Stimulated activated CD4-positive, alpha-beta T cell treated with anti-CD3 and anti-CD28 coated beads, Interleukin-12 subunit alpha, Interleukin-12 subunit beta, amount 100 ng/mL, for 48 hours (primary cell): ENCODE measurements at regions not wholly inside any gene's neighbourhood (a gene's known extent, or its start where the extent isn't known, plus 50 kb on each side); places are given as distances from the start of the nearest gene placed in this dataset.

Experiments
- DNase-seq, 3 donors: peaks; one replicate each; pipeline ENCODE4 v3.0.0-alpha.2; 2020; ENCODE audit warnings: low read depth in 2 of 3, low spot score in 1 of 3

DNA sequence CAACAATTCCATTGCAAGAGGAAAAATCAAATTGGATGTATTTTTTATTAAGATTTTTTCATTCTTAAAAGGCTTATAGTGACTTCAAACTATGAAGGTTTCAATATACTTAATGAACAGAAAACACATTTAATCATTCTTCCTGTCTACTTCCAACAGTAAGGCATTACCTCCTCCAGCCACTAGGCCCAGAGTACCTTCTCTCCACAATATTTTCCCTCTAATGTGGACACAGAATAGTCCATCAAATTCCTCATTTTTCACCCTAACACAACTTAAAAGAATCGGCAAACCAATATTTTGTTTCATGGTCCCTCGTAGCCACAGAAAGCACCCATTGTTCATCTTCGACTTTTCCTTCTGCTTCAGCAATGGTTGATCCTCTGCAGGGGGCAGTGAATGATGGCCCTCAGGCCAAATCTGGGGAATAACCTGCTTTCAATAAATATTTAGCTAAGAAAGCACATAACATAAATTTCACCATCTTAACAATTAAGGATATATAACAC lies 335.4 kb upstream of the ID4 start:
- DNase-seq = no peak

GRCh38 chr6:19502301-19502700 lies 334.9 kb upstream of the ID4 start:
- no peak for DNase-seq

DNA sequence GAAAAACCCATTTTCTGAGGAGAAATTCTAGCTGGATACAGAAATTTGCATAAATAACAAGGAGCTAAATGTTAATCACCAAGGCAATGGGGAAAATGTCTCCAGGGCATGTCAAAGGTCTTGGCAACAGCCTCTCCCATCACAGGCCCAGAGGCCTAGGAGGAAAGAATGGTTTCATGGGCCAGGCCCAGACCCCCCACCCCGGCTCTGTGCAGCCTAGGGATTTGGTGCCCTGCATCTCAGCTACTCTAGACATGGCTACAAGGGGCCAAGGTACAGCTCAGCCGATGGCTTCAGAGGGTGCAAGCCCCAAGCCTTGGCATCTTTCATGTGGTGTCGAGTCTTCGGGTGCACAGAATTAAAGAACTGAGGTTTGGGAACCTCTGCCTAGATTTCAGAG lies 321.2 kb upstream of the ID4 start:
- DNase-seq = no peak

DNA sequence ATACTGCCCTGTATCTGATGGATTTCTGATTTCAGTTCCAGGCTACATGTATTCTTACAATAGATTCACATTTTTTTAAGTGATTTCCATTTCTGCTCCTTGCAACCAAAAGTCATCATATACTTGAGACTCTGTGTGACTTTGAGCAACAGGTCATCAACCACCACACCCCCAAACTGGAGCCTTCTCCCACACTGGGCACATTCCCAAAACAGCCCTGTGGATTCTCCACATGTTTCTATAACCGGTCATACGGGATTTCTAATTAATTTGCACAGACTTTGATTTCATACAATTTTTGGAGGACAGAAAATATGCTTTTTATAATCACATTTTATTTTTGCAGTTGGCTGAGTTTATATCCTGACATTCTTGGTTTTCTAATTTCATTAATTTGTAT lies 317.2 kb upstream of the ID4 start:
- no peak for DNase-seq

- DNase-seq = no peak
Measured at GRCh38 chr6:19524366-19525186, 312.6 kb upstream of the ID4 start.

GRCh38 chr6:19525673-19526072 lies 311.5 kb upstream of the ID4 start:
- no peak for DNase-seq

- no peak for DNase-seq
Measured at GRCh38 chr6:19530188-19530587, 307.0 kb upstream of the ID4 start.

GRCh38 chr6:19535351-19535750 lies 301.8 kb upstream of the ID4 start:
- no peak for DNase-seq

DNA sequence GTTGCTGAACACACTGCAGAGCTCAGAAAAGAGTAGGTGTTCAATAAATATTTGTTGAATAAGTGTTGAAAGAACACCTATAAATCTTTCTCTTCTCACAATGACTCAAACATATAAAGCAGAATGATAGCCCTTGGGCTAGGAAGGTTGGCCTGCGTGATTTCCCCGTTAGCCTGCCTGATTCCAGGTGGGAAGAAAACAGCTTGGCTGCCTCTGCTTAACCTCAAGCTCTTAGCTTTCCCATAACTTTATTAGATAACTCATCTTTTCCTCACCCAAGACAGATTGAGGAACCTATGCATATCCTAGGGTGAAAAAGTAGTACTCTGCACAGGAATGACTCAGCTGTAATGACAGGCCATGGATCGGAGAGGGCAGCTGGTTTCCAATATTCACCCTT lies 300.3 kb upstream of the ID4 start:
- DNase-seq = no peak

GRCh38 chr6:19538096-19538495 lies 299.1 kb upstream of the ID4 start:
- no peak for DNase-seq

- DNase-seq = no peak
Measured at GRCh38 chr6:19547507-19547906, 289.7 kb upstream of the ID4 start.

DNA sequence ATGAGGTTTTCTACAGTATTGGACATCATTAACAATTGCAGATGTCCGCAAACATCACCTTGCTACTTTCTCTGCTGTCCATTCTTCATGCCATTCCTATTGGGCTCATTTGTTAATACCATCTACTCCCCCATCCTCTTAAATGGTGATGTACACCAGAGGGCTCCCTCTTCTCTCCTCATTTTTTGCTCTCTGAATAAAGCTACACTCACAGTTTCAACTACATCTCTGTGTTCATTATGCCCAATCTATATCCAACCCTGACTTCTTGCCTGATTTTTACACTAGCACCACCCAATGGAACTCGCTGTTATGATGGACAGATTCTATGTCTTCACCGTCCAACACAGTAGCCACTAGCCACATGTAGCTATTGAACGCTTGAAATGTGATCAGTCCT lies 288.1 kb upstream of the ID4 start:
- no peak for DNase-seq

- no peak for DNase-seq
Measured at GRCh38 chr6:19550380-19550779, 286.8 kb upstream of the ID4 start.

GRCh38 chr6:19551611-19552010 lies 285.6 kb upstream of the ID4 start:
- no peak for DNase-seq

- no peak for DNase-seq
Measured at GRCh38 chr6:19552076-19552475, 285.1 kb upstream of the ID4 start.

DNA sequence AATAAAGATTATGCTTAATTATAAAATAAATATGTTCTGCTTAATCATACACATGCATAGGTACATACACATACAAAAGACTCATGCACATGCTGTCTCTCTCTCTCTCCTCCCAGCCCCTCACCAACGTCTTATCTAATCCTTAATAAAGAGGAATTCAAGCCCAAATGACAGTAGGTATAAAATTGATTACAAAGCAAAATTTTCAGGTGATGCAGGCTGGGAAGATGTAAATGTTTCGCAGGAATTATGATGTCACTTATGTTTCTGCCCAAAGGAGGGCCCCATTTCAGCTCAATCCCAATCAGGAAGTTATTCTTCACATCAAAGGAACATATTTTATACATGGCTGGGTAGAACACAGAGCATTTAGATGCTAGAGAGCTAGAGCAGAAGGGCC lies 284.6 kb upstream of the ID4 start:
- DNase-seq = no peak

DNA sequence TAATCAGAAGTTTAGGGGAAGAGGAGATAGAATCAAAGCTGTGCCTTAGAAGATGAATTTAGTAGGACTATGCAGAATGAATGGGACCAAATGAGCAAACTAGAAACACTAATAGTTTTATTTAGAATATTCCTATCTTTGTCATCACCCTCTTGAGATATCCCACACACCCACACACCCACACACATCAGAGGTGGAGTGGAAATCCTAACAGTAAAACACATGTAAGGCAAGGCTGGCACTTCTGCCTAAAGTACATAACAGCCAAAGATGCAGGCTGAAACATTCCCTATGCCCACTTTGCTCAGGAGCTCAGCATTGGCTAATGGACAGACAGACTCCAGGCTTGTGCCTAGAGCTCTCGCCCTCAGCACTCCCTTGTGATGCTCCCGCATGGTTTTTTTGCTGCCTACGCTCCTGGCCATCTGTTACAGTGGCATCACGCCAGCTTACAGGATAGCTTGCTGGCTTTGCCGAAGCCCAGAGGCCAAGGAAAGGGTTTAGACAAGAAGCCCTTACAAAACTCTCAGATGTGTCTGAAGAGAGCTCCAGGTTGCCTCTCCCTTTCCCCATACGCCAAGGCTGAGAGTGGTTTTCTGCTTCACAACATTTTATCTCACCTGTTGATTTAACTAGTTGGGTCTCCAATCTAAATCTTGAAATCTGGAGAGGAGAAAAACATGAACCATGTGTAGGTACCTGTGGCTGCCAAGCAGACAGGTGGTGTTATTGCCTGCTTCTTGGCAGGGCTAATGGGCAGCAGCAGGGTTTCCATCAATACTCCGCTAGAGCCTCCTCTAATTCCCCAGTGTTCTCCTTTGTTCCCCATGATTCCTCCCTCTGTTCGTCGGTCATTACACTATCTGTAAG lies 282.6 kb upstream of the ID4 start:
- DNase-seq = no peak

- no peak for DNase-seq
Measured at GRCh38 chr6:19557191-19557590, 280.0 kb upstream of the ID4 start.

DNA sequence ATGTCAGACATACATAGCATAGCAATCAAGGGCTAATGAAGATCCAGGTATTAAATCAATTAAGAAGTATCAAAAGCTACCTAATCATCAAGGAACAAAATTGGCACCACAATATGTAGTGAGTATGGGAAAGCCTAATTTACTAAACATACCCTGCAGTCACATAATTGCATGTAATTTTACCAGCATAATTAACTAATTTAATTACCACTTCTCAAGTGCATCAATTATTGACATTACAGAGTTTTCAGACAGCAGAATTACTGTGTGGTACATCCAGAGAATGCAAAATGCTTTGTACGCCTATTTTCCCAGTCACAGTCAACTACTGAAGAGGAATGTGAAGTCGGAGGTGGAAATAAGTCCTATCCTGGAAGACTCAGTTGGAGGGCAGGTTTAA lies 279.0 kb upstream of the ID4 start:
- no peak for DNase-seq

GRCh38 chr6:19558934-19559333 lies 278.2 kb upstream of the ID4 start:
- DNase-seq = no peak

- no peak for DNase-seq
Measured at GRCh38 chr6:19562468-19562867, 274.7 kb upstream of the ID4 start.

DNA sequence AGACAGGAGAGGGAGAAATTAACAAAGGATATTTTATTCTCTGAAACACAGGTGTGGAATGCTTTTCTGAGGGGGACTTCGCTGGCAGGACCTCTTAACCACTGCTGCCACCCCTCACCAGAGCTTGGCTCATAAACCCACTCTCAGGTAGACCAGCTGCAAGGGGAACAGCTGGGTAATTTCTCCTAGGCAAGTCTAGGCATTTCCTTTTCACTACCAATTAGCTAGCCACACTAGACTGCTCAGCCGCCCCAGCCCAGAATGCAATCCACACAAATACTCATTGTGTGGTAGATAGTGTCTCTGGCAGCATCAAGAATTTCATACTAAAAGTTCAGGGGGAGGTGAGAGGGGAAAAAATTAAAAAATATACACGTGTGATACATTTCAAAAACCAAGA lies 267.6 kb upstream of the ID4 start:
- DNase-seq = no peak
